Caco-2 (cell line): ENCODE measurements at regions not wholly inside any gene's neighbourhood (a gene's known extent, or its start where the extent isn't known, plus 50 kb on each side); places are given as distances from the start of the nearest gene placed in this dataset.

Experiments used
- BruUV-seq: library from RNA; stranded (reverse); fragments of 400-500 nt; replicated peaks from 2 replicates; lab custom pipeline; 2021; lab: Mats Ljungman, UMichigan
- CTCF ChIA-PET: fragments of 300-600 bp; sonication (Branson Sonifier 250); formaldehyde crosslinking; loops from one replicate; lab custom pipeline; 2022; ENCODE audit warnings: antibody characterized with exemption; lab: Charles Lee
- POLR2A ChIA-PET: fragments of 300-600 bp; sonication (Branson Sonifier 250); formaldehyde crosslinking; loops from one replicate; lab custom pipeline; 2022; ENCODE audit warnings: antibody characterized with exemption; lab: Charles Lee
- DNase-seq, 2 experiments: peaks; one replicate each; pipeline versions ENCODE4 v3.0.0 to v3.0.0-alpha.2; 2020 to 2022
- H3K27me3 ChIP-seq: replicated peaks from 2 replicates; pipeline ENCODE4 v1.6.0; 2011; ENCODE audit warnings: low read length; ENCODE audit not compliant: control insufficient read depth, insufficient read depth
- H3K36me3 ChIP-seq: 2 replicates; pipeline ENCODE4 v1.5.1; 2011; ENCODE audit warnings: low read length; ENCODE audit not compliant: control insufficient read depth, insufficient read depth
- H3K4me1 ChIP-seq: fragments of 250-450 bp; sonication (Bioruptor Pico); 2 replicates; pipeline ENCODE4 v1.5.1; 2020; ENCODE audit warnings: mild to moderate bottlenecking
- H3K4me3 ChIP-seq: 2 replicates; pipeline ENCODE4 v1.5.1; 2011; ENCODE audit warnings: low read depth, mild to moderate bottlenecking, control low read depth, low read length
- H3K9me3 ChIP-seq: fragments of 250-450 bp; sonication (Bioruptor Pico); 2 replicates; pipeline ENCODE4 v1.5.1; 2020; ENCODE audit warnings: mild to moderate bottlenecking, moderate library complexity
- H3K27ac Mint-ChIP-seq: one replicate; pipeline ENCODE4 v1.8.0; 2022; ENCODE audit warnings: mixed read lengths; ENCODE audit not compliant: unreplicated experiment
- H3K27me3 Mint-ChIP-seq: one replicate; pipeline ENCODE4 v1.8.0; 2022; ENCODE audit warnings: mixed read lengths; ENCODE audit not compliant: insufficient read depth, unreplicated experiment
- H3K36me3 Mint-ChIP-seq: one replicate; pipeline ENCODE4 v1.8.0; 2022; ENCODE audit warnings: mild to moderate bottlenecking, mixed read lengths; ENCODE audit not compliant: insufficient read depth, unreplicated experiment
- H3K4me1 Mint-ChIP-seq: one replicate; pipeline ENCODE4 v1.8.0; 2022; ENCODE audit warnings: low read depth, mixed read lengths; ENCODE audit not compliant: unreplicated experiment
- H3K4me3 Mint-ChIP-seq: one replicate; pipeline ENCODE4 v1.8.0; 2022; ENCODE audit warnings: mild to moderate bottlenecking, moderate library complexity, mixed read lengths; ENCODE audit not compliant: unreplicated experiment
- H3K9me3 Mint-ChIP-seq: one replicate; pipeline ENCODE4 v1.8.0; 2022; ENCODE audit warnings: mixed read lengths; ENCODE audit not compliant: unreplicated experiment
- intact Hi-C: fragments of 100-400 bp; cut with micrococcal nuclease; formaldehyde crosslinking; loops from one replicate; pipeline ENCODE4 v1.10.0; 2022; ENCODE audit not compliant: unreplicated experiment
- TF ChIP-seq, protein P1 (sequence below), 2 experiments: fragments of 200-600 bp in 1 of 2; IDR thresholded peaks; 1 replicate in 1 of 2; 2 replicates in 1 of 2; pipeline versions ENCODE4 v1.5.1 to v1.8.0; 2011 to 2022; ENCODE audit warnings: antibody characterized with exemption in 1 of 2, control low read depth in 1 of 2, inconsistent platforms in 1 of 2, low read depth in 1 of 2, low read length in 1 of 2, mild to moderate bottlenecking in 1 of 2, moderate library complexity in 1 of 2; ENCODE audit not compliant: insufficient read depth in 1 of 2, severe bottlenecking in 1 of 2, unreplicated experiment in 1 of 2

DNA sequence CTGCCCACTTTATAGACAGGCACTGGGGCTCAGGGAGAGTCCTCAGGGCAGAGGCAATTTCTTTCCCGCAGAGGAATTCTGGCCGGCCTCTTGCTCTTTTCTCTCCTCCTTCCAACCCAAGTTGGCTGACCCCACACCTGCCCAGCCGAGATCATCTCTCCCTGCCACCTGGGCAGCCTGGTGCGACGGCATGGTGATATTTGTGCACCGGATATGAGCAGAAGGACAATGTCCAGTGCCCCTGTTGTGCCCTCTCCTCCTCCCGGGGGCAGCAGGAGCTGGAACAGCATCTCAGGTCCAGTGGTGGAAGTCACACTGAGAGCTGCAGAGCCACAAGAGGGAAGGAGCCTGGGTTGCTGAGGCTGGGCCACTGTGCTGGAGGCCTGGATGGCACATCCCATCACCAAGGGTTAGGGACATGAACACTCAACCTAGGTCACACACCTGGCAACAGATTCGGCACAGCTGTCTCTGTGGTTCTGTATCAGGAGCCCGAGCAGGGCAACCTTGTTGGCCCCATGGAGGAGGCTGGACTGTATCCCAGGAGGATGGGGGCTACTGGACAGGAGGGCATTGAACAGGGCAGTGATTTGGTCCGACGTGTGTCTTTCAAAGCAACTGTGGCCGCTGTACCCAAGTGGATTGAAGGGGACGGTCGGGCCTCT lies 57.7 kb upstream of the DIO3 start:
- no peaks in the 10 kb centered on the region for H3K9me3 ChIP-seq
- no peaks in the 10 kb centered on the region for H3K27me3 ChIP-seq
- no peak overlapping the region for H3K4me3 ChIP-seq
- TF ChIP-seq, protein P1, sequence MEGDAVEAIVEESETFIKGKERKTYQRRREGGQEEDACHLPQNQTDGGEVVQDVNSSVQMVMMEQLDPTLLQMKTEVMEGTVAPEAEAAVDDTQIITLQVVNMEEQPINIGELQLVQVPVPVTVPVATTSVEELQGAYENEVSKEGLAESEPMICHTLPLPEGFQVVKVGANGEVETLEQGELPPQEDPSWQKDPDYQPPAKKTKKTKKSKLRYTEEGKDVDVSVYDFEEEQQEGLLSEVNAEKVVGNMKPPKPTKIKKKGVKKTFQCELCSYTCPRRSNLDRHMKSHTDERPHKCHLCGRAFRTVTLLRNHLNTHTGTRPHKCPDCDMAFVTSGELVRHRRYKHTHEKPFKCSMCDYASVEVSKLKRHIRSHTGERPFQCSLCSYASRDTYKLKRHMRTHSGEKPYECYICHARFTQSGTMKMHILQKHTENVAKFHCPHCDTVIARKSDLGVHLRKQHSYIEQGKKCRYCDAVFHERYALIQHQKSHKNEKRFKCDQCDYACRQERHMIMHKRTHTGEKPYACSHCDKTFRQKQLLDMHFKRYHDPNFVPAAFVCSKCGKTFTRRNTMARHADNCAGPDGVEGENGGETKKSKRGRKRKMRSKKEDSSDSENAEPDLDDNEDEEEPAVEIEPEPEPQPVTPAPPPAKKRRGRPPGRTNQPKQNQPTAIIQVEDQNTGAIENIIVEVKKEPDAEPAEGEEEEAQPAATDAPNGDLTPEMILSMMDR (IDR thresholded peaks at IDR 0.05; ENCODE audit: insufficient read depth in 1 of 2, low read depth in 1 of 2, low read length in 1 of 2, severe bottlenecking in 1 of 2, unreplicated experiment in 1 of 2), result no peak
- Mint-ChIP-seq H3K4me3 (no peak overlapping the region), H3K27me3 (no peaks in the 10 kb centered on the region), H3K36me3 (no peaks in the 10 kb centered on the region), H3K4me1 (no peaks in the 10 kb centered on the region), H3K9me3 (no peaks in the 10 kb centered on the region), H3K27ac (peak overlapping the region; percentile 28)
- intact Hi-C loops, result no loop called here
- H3K4me1 ChIP-seq, result 0 out of 2 replicates have a peak, but pooled peaks cover 5% of the 10 kb centered on the region
- ChIA-PET CTCF (no interaction called here), POLR2A (no interaction called here)
- BruUV-seq, result no TSS peak
- peak in 1 of 2 experiments; percentile 14 for DNase-seq
- H3K36me3 ChIP-seq, result no peaks in the 10 kb centered on the region

DNA sequence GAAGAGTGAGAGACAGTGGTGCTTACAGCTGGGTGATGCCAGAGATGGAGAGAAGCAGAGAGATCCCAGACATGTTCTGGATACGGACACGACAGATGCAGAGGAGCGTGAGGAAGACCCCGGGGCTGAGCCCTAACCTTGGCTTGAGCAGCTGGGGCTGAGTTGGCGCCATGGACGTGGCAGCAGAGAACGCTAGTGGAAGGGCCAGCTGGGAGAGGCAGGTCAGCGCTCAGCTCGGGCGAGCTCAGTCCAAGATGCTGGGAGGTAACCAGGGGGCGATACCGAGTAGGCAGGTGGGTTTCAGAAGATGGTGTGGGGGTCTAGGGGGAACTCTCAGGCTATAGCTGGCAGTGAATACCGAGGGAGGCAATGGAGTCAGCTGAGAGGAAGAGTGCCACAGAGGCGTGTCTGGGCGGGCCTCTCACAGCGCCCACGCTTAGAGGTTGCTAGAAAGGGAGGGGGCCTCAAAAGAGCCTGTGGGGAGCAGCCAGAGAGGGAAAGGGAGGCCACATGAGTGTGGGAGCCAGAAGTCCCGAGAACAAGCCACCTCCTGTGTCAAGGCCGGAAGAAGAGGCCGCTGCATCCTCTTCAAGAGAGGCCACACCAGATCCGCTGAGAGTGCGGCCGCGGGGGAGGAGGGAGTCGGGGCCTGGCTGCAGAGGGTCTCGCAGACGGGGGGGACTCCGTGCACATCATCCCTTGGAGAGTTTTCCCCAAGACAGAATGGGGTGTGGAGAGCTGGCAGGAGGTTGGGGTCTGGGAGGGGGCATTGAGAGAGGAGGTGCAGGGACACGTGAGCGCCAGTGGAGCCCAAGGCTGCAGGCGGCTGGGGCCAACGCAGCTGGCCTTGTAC lies 57.0 kb upstream of the DIO3 start:
- Mint-ChIP-seq H3K27me3 (no peaks in the 10 kb centered on the region), H3K4me1 (no peaks in the 10 kb centered on the region), H3K4me3 (no peak overlapping the region), H3K9me3 (no peaks in the 10 kb centered on the region), H3K27ac (peak overlapping the region; percentile 28), H3K36me3 (no peaks in the 10 kb centered on the region)
- Histone ChIP-seq H3K36me3 (no peaks in the 10 kb centered on the region), H3K27me3 (no peaks in the 10 kb centered on the region), H3K4me3 (no peak overlapping the region), H3K4me1 (0 out of 2 replicates have a peak, but pooled peaks cover 5% of the 10 kb centered on the region), H3K9me3 (no peaks in the 10 kb centered on the region)
- CTCF ChIA-PET, result no interaction called here
- TF ChIP-seq, protein P1 (IDR thresholded peaks at IDR 0.05; ENCODE audit: insufficient read depth in 1 of 2, low read depth in 1 of 2, low read length in 1 of 2, severe bottlenecking in 1 of 2, unreplicated experiment in 1 of 2), result no peak
- DNase-seq, result peak in 1 of 2 experiments; percentile 10
- intact Hi-C loops, result no loop called here
- BruUV-seq, result no TSS peak
- POLR2A ChIA-PET, result no interaction called here

DNA sequence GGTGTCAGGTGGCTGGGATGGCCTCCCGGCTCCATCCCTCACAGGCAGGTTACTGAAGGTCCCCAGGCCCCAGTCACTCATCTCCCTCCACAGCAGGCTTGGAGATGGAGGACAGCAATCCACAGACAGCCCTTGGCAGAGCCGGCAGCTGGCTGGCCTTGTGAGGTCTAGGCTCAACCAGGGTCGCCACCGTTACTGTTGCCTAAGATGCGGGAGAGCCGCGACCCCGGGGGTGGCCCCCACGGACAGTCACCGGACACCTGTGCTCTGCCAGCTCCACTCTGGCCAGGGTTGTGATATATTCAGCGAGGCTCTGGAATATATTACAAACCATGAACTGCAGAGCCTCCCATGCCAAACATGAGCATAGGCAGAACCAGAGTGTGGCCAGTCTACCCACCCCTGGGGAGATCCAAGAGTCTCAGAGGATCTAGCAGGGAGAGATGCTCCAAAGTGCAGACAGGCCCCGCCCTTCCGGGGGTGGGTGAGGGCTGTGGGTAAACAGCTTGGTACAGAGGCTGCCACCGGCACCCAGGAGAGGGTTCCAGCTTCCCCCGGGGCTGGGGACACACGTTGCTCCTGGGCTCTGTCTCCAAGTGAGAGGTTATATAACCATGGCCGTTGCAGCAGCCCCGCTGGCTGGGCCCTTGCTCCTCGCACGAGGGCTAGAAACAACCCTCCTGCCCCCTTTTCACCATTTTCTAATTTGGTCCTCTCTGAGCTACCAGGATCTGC lies 55.9 kb upstream of the DIO3 start:
- ChIA-PET CTCF (no interaction called here), POLR2A (no interaction called here)
- Mint-ChIP-seq H3K27ac (no peak overlapping the region), H3K27me3 (no peaks in the 10 kb centered on the region), H3K36me3 (no peaks in the 10 kb centered on the region), H3K4me1 (no peaks in the 10 kb centered on the region), H3K4me3 (no peak overlapping the region), H3K9me3 (no peaks in the 10 kb centered on the region)
- Histone ChIP-seq H3K27me3 (no peaks in the 10 kb centered on the region), H3K4me1 (0 out of 2 replicates have a peak, but pooled peaks cover 5% of the 10 kb centered on the region), H3K4me3 (no peak overlapping the region), H3K36me3 (no peaks in the 10 kb centered on the region), H3K9me3 (no peaks in the 10 kb centered on the region)
- intact Hi-C loops, result no loop called here
- DNase-seq, result peak in 1 of 2 experiments; percentile 22
- TF ChIP-seq, protein P1 (IDR thresholded peaks at IDR 0.05; ENCODE audit: insufficient read depth in 1 of 2, low read depth in 1 of 2, low read length in 1 of 2, severe bottlenecking in 1 of 2, unreplicated experiment in 1 of 2), result no peak
- no TSS peak for BruUV-seq
